OCI-LY1 (cell line): ENCODE measurements at regions not wholly inside any gene's neighbourhood (a gene's known extent, or its start where the extent isn't known, plus 50 kb on each side); places are given as distances from the start of the nearest gene placed in this dataset.

ENCODE experiments used
- H2AFZ ChIP-seq: fragments of 200-600 bp; sonication (generic), shearing (Covaris generic); 2 replicates; pipeline ENCODE4 v1.6.0; 2014; ENCODE audit warnings: antibody characterized with exemption, mild to moderate bottlenecking, low read length
- H3F3A ChIP-seq: fragments of 200-600 bp; sonication (generic), shearing (Covaris generic); 2 replicates; pipeline ENCODE4 v1.6.0; 2014; ENCODE audit warnings: mild to moderate bottlenecking, antibody characterized with exemption, low read length, moderate library complexity; ENCODE audit not compliant: insufficient read depth
- H3K27ac ChIP-seq: fragments of 200-600 bp; sonication (generic); 2 replicates; pipeline ENCODE4 v1.5.1; 2014; ENCODE audit warnings: low read length, mixed run types, mild to moderate bottlenecking, low read depth; ENCODE audit not compliant: poor library complexity, severe bottlenecking
- H3K27me3 ChIP-seq: fragments of 200-600 bp; sonication (generic); 2 replicates; pipeline ENCODE4 v1.6.0; 2014; ENCODE audit warnings: antibody characterized with exemption, mild to moderate bottlenecking, low read length, moderate library complexity; ENCODE audit not compliant: insufficient read depth
- H3K36me3 ChIP-seq: fragments of 200-600 bp; sonication (generic); 2 replicates; pipeline ENCODE4 v1.6.1; 2014; ENCODE audit warnings: mild to moderate bottlenecking, antibody characterized with exemption, low read length, moderate library complexity, mixed read lengths; ENCODE audit not compliant: insufficient read depth
- H3K4me1 ChIP-seq: fragments of 200-600 bp; sonication (generic); 2 replicates; pipeline ENCODE4 v1.5.1; 2014; ENCODE audit warnings: mild to moderate bottlenecking, low read length, moderate library complexity; ENCODE audit not compliant: insufficient read depth, severe bottlenecking
- H3K4me2 ChIP-seq: fragments of 200-600 bp; sonication (generic), shearing (Covaris generic); 2 replicates; pipeline ENCODE4 v1.6.1; 2014; ENCODE audit warnings: low read length
- H3K4me3 ChIP-seq: fragments of 200-600 bp; sonication (generic); 2 replicates; pipeline ENCODE4 v1.5.1; 2014; ENCODE audit warnings: low read length, low read depth, mild to moderate bottlenecking, mixed read lengths; ENCODE audit not compliant: poor library complexity, severe bottlenecking
- H3K79me2 ChIP-seq: fragments of 200-600 bp; shearing (Covaris generic); 2 replicates; pipeline ENCODE4 v1.6.1; 2016; ENCODE audit warnings: mixed run types, low read length, mixed read lengths; ENCODE audit not compliant: insufficient read depth
- H3K9ac ChIP-seq: fragments of 200-600 bp; sonication (generic), shearing (Covaris generic); 2 replicates; pipeline ENCODE4 v1.6.1; 2014; ENCODE audit warnings: mild to moderate bottlenecking, low read length, mixed read lengths
- H3K9me2 ChIP-seq: fragments of 200-600 bp; sonication (generic), shearing (Covaris generic); 2 replicates; pipeline ENCODE4 v1.6.1; 2014; ENCODE audit warnings: low read depth, mild to moderate bottlenecking, low read length, mixed read lengths
- H3K9me3 ChIP-seq: fragments of 200-600 bp; shearing (Covaris generic); 2 replicates; pipeline ENCODE4 v1.6.1; 2014; ENCODE audit warnings: low read length, mixed read lengths
- H4K20me1 ChIP-seq: fragments of 200-600 bp; sonication (generic), shearing (Covaris generic); 2 replicates; pipeline ENCODE4 v1.6.0; 2016; ENCODE audit warnings: mild to moderate bottlenecking, low read length; ENCODE audit not compliant: insufficient read depth
- CTCF ChIP-seq: fragments of 200-600 bp; sonication (generic), shearing (Covaris generic); IDR thresholded peaks from 2 replicates; pipeline ENCODE4 v1.5.1; 2017; ENCODE audit warnings: mild to moderate bottlenecking, antibody characterized with exemption, low read length, moderate library complexity, mixed read lengths
- EZH2 ChIP-seq: fragments of 200-600 bp; sonication (generic), shearing (Covaris generic); IDR thresholded peaks from 2 replicates; pipeline ENCODE4 v1.8.0; 2017; ENCODE audit warnings: borderline replicate concordance, mixed run types, mild to moderate bottlenecking, antibody characterized with exemption, low read length, moderate library complexity, mixed read lengths

- Histone ChIP-seq H4K20me1 (no peaks in the 10 kb centered on the region), H2AFZ (no peak overlapping the region), H3K27me3 (no peaks in the 10 kb centered on the region), H3K4me2 (no peak overlapping the region), H3K4me3 (no peak overlapping the region), H3K9me2 (no peaks in the 10 kb centered on the region), H3K9me3 (no peaks in the 10 kb centered on the region), H3K79me2 (no peaks in the 10 kb centered on the region), H3K36me3 (no peaks in the 10 kb centered on the region), H3F3A (no peaks in the 10 kb centered on the region), H3K4me1 (no peaks in the 10 kb centered on the region), H3K9ac (no peak overlapping the region), H3K27ac (no peak overlapping the region)
- TF ChIP-seq CTCF (no peak), EZH2 (no peak)
Observed at GRCh38 chr1:232335741-232336293, 294.1 kb downstream of the SIPA1L2 start.

GRCh38 chr1:232335261-232335660 lies 294.7 kb downstream of the SIPA1L2 start:
- no peak overlapping the region for H3K4me2 ChIP-seq
- H3K27me3 ChIP-seq = no peaks in the 10 kb centered on the region
- H3K4me1 ChIP-seq = no peaks in the 10 kb centered on the region
- no peaks in the 10 kb centered on the region for H3K79me2 ChIP-seq
- no peak overlapping the region for H2AFZ ChIP-seq
- no peak overlapping the region for H3K9ac ChIP-seq
- H3F3A ChIP-seq = no peaks in the 10 kb centered on the region
- H4K20me1 ChIP-seq = no peaks in the 10 kb centered on the region
- TF ChIP-seq CTCF (no peak), EZH2 (no peak)
- H3K36me3 ChIP-seq = no peaks in the 10 kb centered on the region
- H3K9me2 ChIP-seq = no peaks in the 10 kb centered on the region
- H3K4me3 ChIP-seq = no peak overlapping the region
- no peaks in the 10 kb centered on the region for H3K9me3 ChIP-seq
- no peak overlapping the region for H3K27ac ChIP-seq

- H3K9ac ChIP-seq = no peak overlapping the region
- H3K27me3 ChIP-seq = no peaks in the 10 kb centered on the region
- H3K9me3 ChIP-seq = no peaks in the 10 kb centered on the region
- no peaks in the 10 kb centered on the region for H3K4me1 ChIP-seq
- H3K4me2 ChIP-seq = no peak overlapping the region
- no peaks in the 10 kb centered on the region for H3K9me2 ChIP-seq
- no peaks in the 10 kb centered on the region for H3K36me3 ChIP-seq
- H3K27ac ChIP-seq = no peak overlapping the region
- no peaks in the 10 kb centered on the region for H3F3A ChIP-seq
- TF ChIP-seq EZH2 (no peak), CTCF (no peak)
- H4K20me1 ChIP-seq = no peaks in the 10 kb centered on the region
- H3K4me3 ChIP-seq = no peak overlapping the region
- H2AFZ ChIP-seq = no peak overlapping the region
- no peaks in the 10 kb centered on the region for H3K79me2 ChIP-seq
Observed at GRCh38 chr1:232334811-232335210, 295.1 kb downstream of the SIPA1L2 start.
